ENCODE measurements at regions not wholly inside any gene's neighbourhood (a gene's known extent, or its start where the extent isn't known, plus 50 kb on each side); places are given as distances from the start of the nearest gene placed in this dataset.

GRCh38 chr14:104291123-104292000 is 153.0 kb downstream of the KIF26A start:
- TF ChIP-seq ZNF133 (tag by site-specific recombination; IDR thresholded peaks at IDR 0.05) (no peak), SP7 (tag by site-specific recombination; IDR thresholded peaks at IDR 0.05) (no peak), CTCF (tag by site-specific recombination; IDR thresholded peaks at IDR 0.05) (no peak), PRDM10 (tag by site-specific recombination; IDR thresholded peaks at IDR 0.05) (no peak)

Measured in HEK293 (cell line).